ENCODE measurements at regions not wholly inside any gene's neighbourhood (a gene's known extent, or its start where the extent isn't known, plus 50 kb on each side); places are given as distances from the start of the nearest gene placed in this dataset.

DNA sequence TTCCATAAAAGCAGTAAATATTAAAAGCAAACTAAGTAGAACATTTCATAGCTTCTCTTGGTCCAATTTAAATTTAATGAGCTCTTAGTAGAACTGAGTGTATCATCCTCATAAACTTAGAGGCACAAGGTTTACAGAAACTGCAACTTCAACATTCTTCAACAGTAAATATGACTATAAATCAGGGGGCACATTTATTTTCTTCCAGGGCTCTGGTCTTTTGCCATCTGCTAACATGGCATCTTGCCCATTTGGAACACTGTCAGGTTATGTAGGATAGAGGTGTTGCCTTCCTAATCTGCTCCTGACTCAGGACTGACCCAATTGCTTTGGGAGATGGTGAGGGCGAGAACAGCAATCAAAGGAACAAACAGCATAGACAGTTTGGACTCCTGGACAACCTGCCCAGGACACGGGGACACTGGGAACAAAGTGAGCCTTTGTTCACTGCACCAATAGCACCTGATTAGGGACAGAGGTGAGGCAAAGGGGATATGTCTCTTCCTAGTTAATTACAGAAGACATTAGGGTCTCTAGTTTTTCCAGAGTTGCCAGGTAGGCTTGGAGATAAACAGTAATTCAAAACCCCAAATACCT is 610.2 kb upstream of the ROBO2 start:
- no peak for DNase-seq (ENCODE audit: low read depth)

- DNase-seq (ENCODE audit: low read depth) = no peak
Measured at GRCh38 chr3:76432396-76432795, 607.5 kb upstream of the ROBO2 start.

DNA sequence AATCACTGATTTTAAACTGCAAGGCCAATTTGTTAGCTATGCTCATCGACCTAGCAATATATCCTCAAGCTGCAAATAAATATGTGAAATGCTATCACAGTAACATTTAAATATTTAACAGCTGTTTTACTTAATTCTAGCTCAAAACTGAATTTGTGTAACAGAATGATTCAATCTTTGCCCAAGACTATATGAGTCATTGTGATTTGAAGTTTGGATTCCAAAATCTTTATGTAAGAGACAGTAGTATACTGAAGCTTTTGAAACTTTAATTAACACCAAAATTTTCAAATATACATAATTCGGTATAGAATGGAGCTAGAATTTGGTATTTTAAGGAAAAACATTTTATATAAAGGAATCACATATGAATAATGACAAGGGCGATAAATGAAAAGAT is 603.0 kb upstream of the ROBO2 start:
- peak; percentile 27 for DNase-seq (ENCODE audit: low read depth)

DNA sequence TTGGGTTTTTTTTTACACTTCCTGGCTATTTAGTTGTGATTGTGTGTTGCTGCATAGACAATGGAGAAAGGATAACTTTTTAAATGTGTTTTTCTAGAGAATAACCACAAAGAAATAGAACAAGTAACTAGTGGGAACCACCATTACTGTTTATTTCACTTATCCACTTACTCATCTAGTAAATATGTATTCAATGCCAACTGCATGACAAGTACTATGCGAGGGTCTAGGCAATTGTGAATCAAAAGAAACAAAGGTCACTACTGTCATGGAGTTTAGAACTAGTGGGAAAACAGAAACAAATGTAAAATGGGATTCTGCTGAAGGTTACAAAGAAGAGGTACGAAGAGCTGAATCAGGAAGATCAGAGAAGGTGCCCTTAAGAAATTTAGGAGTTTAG is 600.9 kb upstream of the ROBO2 start:
- DNase-seq (ENCODE audit: low read depth) = peak; percentile 54

DNA sequence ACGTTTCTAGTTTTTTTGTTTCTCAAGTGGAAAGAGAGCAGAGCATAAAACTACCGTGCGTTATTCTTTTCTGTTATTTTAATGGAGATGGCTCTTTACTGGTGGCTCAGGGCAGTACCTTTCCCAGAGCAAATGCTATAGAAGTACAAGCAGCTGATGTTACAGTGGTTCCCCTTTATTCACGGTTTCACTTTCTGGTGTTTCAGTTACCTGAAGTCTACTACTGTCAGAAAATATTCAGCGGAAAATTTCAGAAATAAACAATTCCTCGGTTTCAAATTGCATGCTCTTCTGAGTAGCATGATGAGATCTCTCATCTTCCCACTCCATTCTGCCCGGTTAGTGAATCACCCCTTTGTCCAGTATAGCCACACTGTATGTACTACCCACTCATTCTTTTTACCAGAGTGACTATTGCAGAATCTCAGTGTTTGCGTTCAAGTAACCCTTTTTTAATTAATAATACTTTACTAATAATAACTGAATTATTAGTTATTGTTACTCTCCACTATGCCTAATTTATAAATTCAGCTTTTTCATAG is 597.5 kb upstream of the ROBO2 start:
- DNase-seq (ENCODE audit: low read depth) = no peak

GRCh38 chr3:76456322-76456721 is 583.6 kb upstream of the ROBO2 start:
- DNase-seq (ENCODE audit: low read depth) = peak; percentile 28

DNA sequence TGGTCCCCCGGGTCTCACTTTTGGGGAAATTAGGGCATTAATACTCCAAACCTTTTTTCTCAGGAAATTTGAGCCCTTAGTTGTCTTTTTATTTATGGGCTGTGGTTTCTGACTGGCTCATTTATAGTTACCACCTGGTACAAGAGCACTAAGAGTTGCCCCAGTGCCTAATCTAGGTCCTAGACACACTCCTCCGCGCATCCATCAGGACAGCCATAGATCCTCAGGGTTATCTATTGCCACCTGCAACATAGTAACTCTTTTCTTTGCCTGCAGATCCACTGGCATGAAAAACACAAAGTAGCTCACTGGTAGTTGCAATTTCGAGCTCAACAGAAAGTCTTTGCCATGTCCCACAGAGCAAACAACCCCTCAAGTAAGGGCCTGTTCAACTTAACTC is 576.4 kb upstream of the ROBO2 start:
- DNase-seq (ENCODE audit: low read depth) = no peak

DNA sequence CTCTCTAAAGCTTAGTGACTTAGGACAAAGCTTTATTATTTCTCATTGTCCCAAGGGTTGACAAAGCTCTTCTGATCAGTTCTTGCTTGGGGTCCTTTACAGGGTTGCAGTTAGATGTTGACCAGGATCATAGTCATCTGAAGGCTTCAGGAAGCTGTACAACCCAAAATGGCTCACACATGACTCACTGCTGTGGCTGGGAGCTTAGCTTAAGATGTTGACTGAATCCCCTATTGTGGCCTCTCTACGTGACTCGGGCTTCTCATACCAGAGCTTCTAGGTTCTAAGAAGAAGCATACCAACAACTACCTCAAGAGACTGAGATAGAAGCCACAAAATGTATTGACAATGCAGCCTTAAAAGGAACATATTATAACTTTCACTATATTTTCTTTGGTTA is 569.6 kb upstream of the ROBO2 start:
- DNase-seq (ENCODE audit: low read depth) = peak; percentile 84

DNA sequence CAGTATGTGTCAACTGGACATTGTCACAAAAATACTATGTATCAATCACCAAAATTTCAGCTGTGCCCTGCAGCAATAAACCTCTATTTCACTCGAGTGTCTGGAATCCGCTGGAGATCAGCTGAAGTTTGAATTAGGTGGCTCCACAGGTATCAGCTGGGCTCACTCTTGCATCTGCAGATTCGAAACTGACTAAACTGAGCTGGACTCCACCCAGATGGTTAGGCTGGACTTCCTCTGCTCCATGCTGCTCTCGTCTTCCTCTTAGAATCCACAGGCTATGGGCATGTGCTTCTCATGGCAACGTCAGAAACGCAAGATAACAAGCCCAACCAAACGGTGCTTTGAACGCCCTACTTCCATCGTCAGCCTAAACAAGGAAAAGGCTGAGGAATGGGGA is 565.3 kb upstream of the ROBO2 start:
- DNase-seq (ENCODE audit: low read depth) = no peak

- DNase-seq (ENCODE audit: low read depth) = no peak
Measured at GRCh38 chr3:76479161-76479650, 560.7 kb upstream of the ROBO2 start.

DNA sequence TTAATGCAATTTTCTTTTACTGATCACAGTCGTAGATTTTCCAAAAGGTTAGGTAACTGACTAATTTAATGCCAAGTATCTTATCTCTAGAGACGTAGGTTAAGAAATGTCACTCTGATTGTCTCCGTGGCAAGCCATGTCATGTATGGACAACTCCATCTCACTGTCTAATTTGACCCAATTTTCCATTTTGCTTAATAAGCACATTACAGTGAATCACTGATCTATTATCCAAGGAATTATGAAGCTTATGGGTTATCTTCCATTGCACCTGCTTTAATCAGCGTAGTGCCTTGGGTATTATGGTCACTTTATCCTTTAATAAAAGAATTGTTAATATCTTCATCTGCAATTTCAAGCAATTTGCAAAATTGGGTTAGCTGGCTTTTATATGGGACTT is 557.4 kb upstream of the ROBO2 start:
- no peak for DNase-seq (ENCODE audit: low read depth)

GRCh38 chr3:76487446-76487845 is 552.5 kb upstream of the ROBO2 start:
- DNase-seq (ENCODE audit: low read depth) = peak; percentile 21

GRCh38 chr3:76490064-76490463 is 549.8 kb upstream of the ROBO2 start:
- DNase-seq (ENCODE audit: low read depth) = no peak

DNA sequence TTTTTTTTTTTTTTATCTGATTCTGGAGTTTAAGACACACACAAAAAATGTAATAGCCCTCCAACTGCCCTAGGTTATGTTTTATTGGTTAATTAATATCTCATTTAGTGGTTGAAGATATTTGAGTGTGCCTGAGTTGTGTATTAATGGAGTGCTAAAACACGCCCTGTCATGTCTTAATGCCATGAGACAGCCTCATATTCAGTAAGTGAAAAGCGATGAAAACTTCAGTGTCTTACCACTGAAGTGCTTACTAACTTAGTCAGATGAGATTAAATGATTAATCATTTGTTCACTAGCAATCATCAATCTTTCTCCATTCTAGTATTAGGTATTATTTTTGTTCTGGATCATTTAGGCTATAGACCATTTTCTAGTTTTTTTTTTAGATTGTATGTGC is 544.7 kb upstream of the ROBO2 start:
- DNase-seq (ENCODE audit: low read depth) = no peak

DNA sequence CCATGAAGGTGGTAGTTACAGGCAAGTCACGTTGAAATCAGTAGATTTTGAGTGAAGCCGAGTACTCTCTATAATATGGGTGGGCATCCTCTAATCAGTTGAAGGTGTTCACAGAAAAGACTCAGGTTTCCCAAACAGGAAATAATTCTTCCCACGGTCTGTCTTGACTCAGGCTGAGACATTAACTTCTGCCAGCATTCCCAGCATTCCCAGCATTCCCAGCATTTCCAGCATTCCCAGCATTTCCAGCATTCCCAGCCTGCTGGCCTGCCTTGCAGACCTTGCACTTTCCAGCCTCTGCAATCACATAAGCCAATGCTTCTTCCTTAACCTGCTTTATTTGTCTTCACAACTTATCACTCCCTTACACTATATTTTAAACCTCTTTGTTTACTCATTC is 542.3 kb upstream of the ROBO2 start:
- peak; percentile 41 for DNase-seq (ENCODE audit: low read depth)

- DNase-seq (ENCODE audit: low read depth) = peak; percentile 25
Measured at GRCh38 chr3:76500746-76501275, 539.1 kb upstream of the ROBO2 start.

DNA sequence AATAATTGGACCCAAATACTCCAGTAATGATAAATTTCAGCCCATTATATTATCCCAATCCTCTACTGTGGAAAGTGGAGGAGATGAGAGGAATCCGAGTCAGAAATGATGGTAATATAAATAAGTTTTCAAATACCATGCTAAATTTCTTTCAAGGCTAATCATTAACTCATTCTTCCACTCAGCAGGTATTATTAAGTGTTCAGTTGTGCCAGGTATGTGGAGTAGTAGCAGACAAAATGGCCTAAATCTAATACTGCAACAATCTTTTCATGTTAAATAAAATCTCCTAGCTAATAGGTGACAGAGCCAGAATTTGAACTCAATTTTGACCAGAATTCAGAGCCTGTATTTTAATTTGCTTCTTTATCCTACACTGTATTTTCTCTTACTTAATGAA is 538.6 kb upstream of the ROBO2 start:
- no peak for DNase-seq (ENCODE audit: low read depth)

- DNase-seq (ENCODE audit: low read depth) = no peak
Measured at GRCh38 chr3:76502076-76502475, 537.8 kb upstream of the ROBO2 start.

DNA sequence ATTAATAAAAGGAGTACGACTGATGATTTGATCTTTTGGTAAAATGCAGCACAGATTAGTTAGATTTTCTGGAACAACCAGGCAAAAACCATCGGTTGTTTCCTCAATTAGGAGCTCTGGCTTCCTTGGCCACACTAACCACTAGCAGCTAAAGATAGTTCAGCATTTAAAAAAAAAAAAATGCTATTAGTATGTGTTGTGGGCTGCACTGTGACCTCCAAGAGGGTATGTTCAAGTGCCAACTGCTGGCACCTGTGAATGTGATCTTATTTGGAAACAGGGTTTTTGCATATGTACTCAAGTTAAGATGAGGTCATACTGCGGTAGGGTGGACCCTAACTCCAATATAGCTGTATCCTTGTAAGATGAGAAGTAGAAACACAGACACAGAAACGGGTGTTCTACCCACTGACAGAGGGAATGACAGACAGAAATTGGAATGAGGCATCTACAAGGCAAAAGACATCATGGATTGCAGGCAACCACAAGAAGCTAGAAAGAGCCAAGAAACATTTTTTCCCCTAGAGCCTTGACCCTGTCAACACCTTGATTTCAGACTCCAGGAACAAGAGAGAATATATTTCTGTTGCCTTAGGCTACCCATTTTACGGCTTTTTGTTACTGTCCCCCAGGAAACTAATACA is 534.6 kb upstream of the ROBO2 start:
- no peak for DNase-seq (ENCODE audit: low read depth)

GRCh38 chr3:76509179-76509830 is 530.6 kb upstream of the ROBO2 start:
- DNase-seq (ENCODE audit: low read depth) = no peak

GRCh38 chr3:76514836-76515235 is 525.1 kb upstream of the ROBO2 start:
- DNase-seq (ENCODE audit: low read depth) = no peak

DNA sequence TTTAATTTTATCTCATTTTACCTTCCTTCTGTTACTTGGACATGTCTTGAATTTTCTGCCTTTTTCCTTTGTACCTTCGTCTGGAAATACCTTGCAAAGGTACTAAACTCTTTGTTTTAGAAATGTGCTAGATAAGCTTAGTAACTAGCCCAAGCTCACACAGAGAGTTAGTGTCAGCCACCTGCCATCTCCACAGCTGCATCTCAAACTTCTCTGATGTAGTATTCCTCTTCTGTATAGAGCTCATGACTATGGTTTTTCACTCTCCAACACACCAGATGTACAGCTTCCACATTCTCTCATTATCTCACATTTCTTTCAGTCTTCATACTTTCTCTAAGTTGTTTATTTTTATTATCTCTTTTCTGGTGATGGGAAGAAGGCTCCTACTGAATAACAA is 516.6 kb upstream of the ROBO2 start:
- no peak for DNase-seq (ENCODE audit: low read depth)

DNA sequence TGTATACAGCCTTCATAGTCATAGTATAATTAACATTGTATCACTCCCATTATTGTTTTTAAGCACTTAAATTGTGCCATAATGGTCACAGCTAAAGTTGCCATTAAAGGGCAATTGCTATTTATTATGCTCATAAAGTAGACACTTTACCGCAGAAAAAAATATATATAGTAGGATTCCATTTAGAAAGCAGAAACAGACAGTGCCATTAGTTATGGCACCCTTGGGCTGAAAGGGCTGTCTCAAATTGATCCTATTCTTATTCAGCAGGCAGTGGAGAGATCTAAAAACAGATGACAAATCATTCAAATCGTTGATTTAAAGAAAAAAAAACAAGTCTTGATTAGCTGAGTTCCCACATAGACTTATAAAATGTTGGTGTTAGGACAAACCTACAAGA is 514.2 kb upstream of the ROBO2 start:
- no peak for DNase-seq (ENCODE audit: low read depth)
